ENCODE measurements at regions not wholly inside any gene's neighbourhood (a gene's known extent, or its start where the extent isn't known, plus 50 kb on each side); places are given as distances from the start of the nearest gene placed in this dataset.

DNA sequence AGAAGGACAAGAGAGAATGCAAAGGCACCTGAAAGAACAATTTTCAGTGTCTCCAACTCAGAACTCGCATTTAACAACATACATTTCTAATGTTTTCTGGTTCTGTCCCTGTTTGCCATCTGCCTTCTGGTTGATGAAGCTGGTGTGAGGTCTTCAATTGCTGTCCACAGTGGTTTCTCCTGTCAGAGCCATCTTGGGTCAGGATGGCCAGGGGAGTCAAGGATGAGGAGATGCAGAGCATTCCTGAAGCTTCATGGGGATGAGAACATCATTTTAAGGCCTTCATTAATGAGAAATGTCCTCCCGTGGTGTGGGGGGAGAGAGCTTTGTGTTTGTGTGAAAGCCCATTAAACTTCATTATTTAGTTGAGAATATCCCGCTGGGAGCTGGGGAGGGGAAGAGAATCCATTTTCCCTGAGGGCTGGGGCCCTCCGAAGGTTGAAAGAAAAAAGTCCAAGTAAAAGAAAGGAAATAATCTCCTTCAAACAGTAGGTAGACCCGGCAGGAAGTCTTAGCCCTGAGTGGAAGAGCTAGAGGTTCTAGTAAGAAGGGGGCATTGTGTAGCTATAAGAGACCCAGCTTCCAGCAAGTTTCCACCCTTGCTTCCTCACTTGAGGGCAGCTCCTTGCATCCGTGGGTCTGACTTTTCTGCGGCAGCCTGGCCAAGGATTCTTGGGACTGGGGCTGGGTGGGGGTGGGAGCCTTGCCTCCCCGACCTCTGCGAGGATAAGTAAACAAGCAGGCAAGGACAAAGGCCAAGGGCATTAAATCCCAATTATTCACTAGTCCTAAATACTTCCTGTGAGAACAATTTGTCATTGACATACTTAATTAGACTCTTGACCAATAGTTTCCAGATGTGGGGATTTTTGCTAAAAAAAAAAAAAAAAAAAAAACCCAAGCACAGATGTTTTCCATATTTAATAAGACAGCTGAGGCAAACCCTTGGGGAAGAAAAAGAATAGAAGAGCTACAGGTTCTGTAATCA, 119.2 kb downstream of the MSX2 start:
- no peak for TF ChIP-seq POLR2A (IDR thresholded peaks at IDR 0.05; ENCODE audit: low read depth, low read length)
- TF ChIP-seq POLR2AphosphoS5 (IDR thresholded peaks at IDR 0.05; ENCODE audit: low read depth, low read length): no peak
